ENCODE measurements at regions not wholly inside any gene's neighbourhood (a gene's known extent, or its start where the extent isn't known, plus 50 kb on each side); places are given as distances from the start of the nearest gene placed in this dataset.
"Not testable (repeated sequence)": the region's sequence is repeated elsewhere in the genome, so short reads cannot be mapped to it uniquely, and the experiment has no call there.

GRCh38 chr5:119694284-119694683 is 64.9 kb downstream of the FAM170A start:
- DNase-seq: no peak

GRCh38 chr5:119706049-119706448 is 76.7 kb downstream of the FAM170A start:
- no peak for DNase-seq

DNA sequence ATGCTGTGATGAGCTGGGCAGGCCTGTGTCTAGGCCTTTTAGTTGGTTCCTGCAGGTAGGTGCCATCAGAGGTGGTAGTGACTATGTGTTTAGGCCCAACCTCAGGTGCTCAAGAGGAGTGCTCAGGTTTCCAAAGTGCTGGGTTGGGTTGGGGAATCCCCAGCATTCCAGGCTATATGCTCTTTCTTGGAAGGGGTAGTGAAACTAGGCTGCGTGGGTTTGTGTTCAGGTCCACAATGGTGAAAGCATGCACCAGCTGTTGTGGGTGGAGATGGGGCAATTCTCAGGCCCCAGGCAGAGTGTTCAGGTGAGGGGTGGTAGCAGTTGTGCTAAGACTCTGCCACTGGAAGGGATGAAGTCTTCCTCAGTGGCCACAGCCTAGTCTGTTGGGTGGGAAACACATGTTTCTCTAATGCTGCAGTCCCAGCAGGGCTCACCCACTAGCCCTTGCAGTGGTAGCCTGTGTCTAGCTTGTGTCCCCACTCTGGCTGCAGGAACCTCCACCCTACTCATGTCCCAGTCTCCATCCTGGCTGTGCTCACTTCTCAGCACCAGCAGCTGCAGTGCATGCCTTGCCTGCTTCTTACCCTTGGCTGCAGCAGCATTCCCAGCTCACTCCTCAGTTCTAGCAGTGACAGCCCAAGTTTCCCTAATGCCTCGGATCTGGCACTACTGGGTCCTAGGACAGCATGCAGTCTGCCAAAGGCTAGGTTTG is 78.9 kb downstream of the FAM170A start:
- DNase-seq: no peak

GRCh38 chr5:119721775-119722174 is 92.4 kb downstream of the FAM170A start:
- DNase-seq: no peak

DNA sequence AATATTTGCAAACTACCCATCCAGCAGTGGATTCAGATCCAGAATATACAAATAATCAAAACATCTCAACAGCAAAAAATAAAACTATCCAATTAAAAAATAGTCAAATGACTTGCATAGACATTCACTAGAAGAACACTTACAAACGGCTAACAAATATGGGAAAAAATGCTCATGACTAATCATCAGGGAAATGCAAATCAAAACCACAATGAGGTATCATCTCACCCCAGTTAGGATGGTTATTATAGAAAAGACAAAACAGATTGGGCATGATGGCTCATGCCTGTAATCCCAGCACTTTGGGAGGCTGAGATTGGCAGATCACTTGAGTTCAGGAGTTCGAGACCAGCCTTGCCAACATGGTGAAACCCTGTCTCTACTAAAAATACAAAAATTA is 95.9 kb downstream of the FAM170A start:
- DNase-seq: peak; percentile 16

- DNase-seq: no peak
Observed at GRCh38 chr5:119726544-119726943, 97.2 kb downstream of the FAM170A start.

DNA sequence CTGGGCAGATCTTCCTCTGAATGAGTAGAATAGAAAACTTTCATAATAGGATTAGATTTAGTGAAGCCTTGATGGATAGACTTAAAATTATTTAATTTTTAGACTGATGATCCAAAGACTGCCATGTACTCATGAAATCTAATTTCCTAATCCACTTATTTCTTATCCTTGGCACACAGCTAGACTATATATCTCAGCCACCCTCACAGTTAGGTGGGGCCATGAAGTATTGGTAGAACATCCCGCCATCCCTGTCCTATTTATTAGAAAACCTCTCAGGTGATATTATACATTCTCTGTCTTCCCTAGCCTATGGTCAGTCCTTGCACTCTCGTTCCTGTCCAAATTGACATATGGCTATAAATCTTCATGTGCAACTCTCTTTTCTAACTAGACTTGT is 110.9 kb downstream of the FAM170A start:
- DNase-seq: no peak

GRCh38 chr5:119741691-119742090 is 112.3 kb downstream of the FAM170A start:
- DNase-seq: no peak

DNA sequence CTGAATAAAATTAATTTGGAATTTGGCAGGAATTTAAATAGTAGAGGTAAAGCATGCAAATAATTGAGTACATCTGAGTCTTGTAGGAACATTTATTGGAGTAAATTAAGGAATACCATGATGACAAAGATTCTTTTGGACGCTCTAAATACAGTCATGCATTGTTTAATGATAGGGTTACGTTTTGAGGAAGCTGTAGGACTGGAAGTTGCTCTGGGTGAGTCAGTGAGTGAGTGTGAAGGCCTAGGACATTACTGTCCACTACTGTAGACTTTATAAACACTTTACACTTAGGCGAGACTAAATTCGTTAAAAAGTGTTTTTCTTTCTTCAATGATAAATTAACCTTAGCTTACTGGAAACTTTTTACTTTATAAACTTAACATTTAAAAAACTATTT is 113.0 kb downstream of the FAM170A start:
- no peak for DNase-seq

GRCh38 chr5:119743927-119744326 is 114.6 kb downstream of the FAM170A start:
- peak; percentile 11 for DNase-seq

- DNase-seq: no peak
Observed at GRCh38 chr5:119745976-119746375, 116.6 kb downstream of the FAM170A start.

DNA sequence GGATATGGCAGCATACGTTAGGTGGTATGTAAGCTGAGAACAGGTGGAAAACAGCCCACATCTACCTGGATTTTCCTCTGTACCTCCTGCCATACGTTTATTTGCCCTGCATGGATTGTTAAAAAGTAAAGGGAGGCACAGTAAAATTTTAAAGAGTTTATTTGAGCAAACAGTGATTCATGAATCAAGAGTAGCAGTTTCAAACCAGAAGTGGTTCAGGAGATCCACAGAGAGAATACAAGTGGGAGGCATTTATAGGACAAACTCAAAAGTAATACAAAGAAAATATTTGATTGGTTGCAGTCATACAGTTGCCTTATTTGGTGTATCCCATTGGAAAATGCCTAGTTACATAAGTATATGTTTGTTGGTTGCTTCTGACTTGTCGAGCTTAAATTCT is 117.6 kb downstream of the FAM170A start:
- no peak for DNase-seq

GRCh38 chr5:119750887-119751733 is 121.8 kb downstream of the FAM170A start:
- no peak for DNase-seq

DNA sequence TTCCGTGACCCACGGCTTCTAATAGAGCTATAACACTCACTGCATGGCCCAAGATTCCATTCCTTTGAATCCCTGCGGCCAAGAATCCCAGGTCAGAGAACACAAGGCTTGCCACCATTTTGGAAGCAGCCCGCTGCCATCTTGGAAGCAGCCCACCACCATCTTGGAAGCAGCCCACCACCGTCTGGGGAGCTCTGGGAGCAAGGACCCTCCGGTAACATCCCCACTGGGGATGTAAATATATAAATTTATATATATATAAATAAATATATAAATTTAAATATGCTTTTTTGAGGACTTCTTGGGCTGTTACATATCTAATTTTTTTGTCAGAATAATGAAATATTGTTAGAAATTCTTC is 122.4 kb downstream of the FAM170A start:
- no peak for DNase-seq

GRCh38 chr5:119752921-119753886 is 123.8 kb downstream of the FAM170A start:
- no peak for DNase-seq

- not testable (repeated sequence) for DNase-seq
Observed at GRCh38 chr5:119754825-119755224, 125.5 kb downstream of the FAM170A start.

DNA sequence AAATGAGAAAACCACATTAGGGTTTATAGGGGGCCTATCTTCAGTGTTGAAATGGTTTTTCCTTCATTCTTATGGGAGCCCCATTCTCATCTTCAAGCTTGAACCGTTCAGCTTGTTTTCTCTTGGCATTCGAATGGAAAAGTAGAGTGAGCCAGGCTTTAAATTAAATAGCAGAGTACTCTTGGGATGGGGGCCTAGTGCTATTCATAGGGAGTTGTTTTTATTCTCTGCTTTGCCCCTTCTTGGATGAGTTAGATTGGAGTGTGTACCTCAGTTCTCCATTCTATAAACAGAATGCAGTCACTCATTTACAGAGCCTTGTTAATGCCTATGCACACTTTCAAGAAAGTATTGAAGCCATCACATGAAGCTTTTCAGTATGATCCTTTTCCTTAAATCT is 127.9 kb downstream of the FAM170A start:
- DNase-seq: no peak

DNA sequence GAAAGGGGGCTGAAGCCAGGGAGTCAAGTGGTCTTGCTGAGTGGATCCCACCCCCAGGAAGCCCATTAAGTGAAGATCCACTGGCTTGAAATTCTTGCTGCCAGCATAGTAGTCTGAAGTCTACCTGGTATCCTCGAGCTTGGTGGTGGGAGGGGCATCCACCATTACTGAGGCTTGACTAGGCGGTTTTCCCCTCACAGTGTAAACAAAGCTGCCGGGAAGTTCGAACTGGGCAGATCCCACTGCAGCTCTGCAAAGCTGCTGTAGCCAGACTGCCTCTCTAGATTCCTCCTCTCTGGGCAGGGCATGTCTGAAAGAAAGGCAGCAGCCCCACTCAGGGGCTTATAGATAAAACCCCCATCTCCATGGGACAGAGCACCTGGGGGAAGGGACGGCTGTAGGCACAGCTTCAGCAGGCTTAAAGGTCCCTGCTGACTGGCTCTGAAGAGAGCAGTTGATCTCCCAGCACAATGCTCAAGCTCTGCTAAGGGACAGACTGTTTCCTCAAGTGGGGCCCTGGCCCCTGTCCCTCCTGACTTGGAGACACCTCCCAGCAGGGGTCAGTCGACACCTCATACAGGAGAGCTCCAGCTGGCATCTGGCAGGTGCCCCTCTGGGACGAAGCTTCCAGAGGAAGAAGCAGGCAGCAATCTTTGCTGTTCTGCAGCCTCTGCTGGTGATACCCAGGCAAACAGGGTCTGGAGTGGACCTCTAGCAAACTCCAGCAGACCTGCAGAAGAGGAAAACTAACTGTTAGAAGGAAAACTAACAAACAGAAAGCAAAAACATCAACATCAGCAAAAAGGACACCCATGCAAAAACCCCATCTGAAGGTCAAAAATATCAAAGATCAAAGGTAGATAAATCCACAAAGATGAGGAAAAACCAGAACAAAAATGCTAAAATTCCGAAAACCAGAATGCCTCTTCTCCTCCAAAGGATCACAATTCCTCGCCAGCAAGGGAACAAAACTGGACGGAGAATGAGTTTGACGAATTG is 140.6 kb downstream of the FAM170A start:
- DNase-seq: not testable (repeated sequence)

DNA sequence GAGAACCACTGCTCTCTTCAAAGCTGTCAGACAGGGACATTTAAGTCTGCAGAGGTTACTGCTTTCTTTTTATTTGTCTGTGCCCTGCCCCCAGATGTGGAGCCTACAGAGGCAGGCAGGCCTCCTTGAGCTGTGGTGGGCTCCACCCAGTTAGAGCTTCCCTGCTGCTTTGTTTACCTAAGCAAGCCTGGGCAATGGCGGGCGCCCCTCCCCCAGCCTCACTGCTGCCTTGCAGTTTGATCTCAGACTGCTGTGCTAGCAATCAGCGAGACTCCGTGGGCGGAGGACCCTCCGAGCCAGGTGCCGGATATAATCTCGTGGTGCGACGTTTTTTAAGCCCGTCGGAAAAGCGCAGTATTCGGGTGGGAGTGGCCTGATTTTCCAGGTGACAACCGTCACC is 150.8 kb downstream of the FAM170A start:
- not testable (repeated sequence) for DNase-seq

DNA sequence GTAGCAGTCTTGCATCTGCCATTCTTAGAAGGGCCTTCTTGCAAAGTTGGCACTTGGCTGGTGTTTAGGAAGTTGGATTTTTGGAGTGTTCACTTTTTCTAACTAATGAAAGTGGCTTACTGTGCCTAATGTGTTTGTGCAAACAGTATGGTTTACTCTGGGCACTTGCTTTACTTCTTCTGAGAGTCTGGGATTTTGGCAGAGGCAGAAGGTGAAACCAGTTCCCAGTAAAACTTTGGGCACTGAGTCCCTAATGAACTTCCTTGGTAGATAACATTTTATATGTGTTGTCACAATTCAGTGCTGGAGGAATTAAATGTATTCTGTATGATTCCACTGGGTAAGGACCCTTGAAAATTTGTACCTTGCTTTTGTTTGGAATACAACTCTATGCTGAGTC is 155.7 kb downstream of the FAM170A start:
- no peak for DNase-seq

DNA sequence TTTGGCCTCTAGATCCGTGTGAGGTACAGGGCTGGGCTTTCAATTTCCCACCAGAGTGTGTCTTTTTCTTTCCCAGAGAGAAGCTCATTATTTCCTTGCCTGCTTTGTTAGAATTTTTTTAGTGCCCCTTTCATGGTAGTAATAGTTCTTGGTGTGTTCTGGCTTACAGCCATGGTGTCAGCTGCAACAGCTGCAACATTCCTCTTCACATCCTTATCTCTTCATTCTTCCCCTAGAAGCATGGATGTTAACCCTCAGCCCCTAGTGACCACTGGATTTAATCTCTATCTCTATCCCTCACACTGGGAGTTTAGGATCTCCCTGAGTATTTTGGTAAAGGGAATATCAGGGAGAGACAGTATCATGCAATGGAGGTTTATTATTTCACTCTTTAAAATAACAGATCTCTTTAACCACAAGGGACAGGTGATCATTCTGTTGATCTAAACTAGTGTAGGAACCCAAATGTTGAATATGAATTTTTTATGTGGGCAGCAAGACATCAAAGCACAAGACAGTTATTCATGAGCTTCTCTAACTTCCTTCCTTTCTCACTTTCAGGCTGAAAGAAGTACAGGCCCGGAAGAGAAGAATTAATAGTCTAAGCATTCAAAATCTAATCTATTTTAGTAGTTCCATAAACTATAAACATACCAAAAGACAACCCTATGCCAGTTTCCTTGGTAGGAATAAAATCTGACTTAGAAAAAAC is 160.2 kb downstream of the FAM170A start:
- no peak for DNase-seq

Measured in fibroblast of skin of right biceps (primary cell).